ENCODE measurements at regions not wholly inside any gene's neighbourhood (a gene's known extent, or its start where the extent isn't known, plus 50 kb on each side); places are given as distances from the start of the nearest gene placed in this dataset.

DNA sequence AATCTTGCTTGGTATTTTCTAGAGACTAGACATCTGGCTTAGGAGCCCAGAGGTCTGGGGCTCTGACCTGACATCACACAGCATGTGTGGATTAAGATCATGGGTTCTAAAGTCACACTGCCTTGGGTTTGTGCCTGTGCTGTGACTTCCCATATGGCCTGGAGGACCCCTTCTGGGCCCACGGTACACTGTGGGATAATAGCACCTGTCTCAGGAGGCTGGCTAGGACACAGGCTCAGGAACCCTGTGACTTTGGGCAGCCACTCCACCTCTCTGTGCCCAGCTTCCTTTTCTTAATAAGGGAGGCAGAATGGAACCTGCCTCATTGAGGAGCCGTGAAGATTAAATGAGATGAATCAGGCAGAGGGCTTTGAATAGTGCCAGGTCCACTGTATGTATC is 99.2 kb upstream of the B3GAT1 start:
- TF ChIP-seq, protein P1, sequence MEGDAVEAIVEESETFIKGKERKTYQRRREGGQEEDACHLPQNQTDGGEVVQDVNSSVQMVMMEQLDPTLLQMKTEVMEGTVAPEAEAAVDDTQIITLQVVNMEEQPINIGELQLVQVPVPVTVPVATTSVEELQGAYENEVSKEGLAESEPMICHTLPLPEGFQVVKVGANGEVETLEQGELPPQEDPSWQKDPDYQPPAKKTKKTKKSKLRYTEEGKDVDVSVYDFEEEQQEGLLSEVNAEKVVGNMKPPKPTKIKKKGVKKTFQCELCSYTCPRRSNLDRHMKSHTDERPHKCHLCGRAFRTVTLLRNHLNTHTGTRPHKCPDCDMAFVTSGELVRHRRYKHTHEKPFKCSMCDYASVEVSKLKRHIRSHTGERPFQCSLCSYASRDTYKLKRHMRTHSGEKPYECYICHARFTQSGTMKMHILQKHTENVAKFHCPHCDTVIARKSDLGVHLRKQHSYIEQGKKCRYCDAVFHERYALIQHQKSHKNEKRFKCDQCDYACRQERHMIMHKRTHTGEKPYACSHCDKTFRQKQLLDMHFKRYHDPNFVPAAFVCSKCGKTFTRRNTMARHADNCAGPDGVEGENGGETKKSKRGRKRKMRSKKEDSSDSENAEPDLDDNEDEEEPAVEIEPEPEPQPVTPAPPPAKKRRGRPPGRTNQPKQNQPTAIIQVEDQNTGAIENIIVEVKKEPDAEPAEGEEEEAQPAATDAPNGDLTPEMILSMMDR (IDR thresholded peaks at IDR 0.05; ENCODE audit: low read depth, low read length) = no peak
- TF ChIP-seq MYC (IDR thresholded peaks at IDR 0.05; ENCODE audit: low read depth, low read length) = no peak
- no peak for TF ChIP-seq POLR2A (IDR thresholded peaks at IDR 0.05; ENCODE audit: extremely low read depth, insufficient read length)

Measured in NB4 (cell line).